Astrocyte of the cerebellum (primary cell): ENCODE measurements at regions not wholly inside any gene's neighbourhood (a gene's known extent, or its start where the extent isn't known, plus 50 kb on each side); places are given as distances from the start of the nearest gene placed in this dataset.

ENCODE experiments used
- DNase-seq: peaks from one replicate; pipeline ENCODE4 v3.0.0-alpha.2; 2011; ENCODE audit warnings: low read depth
- H3K4me3 ChIP-seq: 2 replicates; pipeline ENCODE4 v1.5.1; 2011; ENCODE audit warnings: mild to moderate bottlenecking, low read depth, low read length, moderate library complexity
- CTCF ChIP-seq: IDR thresholded peaks from 2 replicates; pipeline ENCODE4 v1.5.1; 2012; ENCODE audit warnings: low read length, low read depth, moderate library complexity, mild to moderate bottlenecking; ENCODE audit errors: missing control alignments
- in situ Hi-C: cut with HindIII; loops from 2 replicates; pipeline ENCODE4 v1.10.0; 2017; ENCODE audit warnings: low sequenced_read_pairs

DNA sequence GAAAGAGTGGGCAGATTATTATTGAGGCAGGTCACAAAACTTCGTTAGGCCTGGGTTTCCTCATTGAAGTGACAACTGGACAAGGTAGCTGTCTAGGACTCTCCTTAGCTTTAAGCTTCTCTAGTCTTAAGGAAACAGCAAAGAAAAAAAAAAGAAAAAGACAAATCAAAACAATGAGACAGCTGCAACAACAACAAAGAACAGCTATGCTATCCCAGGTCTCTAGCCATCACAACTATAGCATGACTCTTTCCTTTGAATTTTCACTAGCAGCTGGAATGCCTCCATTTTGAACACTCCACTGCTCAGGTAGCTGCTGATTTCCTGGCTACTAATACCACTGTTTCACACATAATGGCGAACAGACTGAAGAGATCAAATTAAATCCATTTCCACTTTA is 302.4 kb upstream of the SORL1-AS1 start:
- no peak for DNase-seq
- in situ Hi-C loops = no loop called here
- no peak for TF ChIP-seq CTCF
- no peak overlapping the region for H3K4me3 ChIP-seq

- TF ChIP-seq CTCF = no peak
- no peak for DNase-seq
- no peak overlapping the region for H3K4me3 ChIP-seq
- in situ Hi-C loops = no loop called here
These were observed 301.8 kb upstream of the SORL1-AS1 start for GRCh38 chr11:121754598-121754997.

DNA sequence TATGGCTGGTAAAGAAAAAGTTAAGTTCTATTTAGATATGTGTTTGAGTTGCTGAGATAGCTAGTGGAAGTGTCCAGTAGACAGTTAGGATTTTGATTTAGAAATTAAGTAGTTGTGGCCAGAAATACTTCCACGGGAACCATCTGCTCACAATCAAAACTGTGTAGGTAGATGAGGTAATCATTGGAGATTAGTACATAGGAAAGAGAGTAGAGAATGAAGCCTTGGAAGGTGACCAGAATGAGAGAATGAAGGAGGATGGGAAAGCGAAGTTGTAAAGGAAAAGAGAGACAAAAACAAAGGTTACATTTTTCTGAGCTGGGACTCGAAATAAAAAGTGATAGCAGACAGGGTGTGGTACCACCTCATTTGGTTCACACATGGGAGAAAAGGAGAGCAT is 296.9 kb upstream of the SORL1-AS1 start:
- H3K4me3 ChIP-seq = no peak overlapping the region
- in situ Hi-C loops = no loop called here
- no peak for DNase-seq
- TF ChIP-seq CTCF = no peak

GRCh38 chr11:121748068-121748467 is 295.3 kb upstream of the SORL1-AS1 start:
- in situ Hi-C loops = no loop called here
- H3K4me3 ChIP-seq = no peak overlapping the region
- no peak for TF ChIP-seq CTCF
- no peak for DNase-seq

DNA sequence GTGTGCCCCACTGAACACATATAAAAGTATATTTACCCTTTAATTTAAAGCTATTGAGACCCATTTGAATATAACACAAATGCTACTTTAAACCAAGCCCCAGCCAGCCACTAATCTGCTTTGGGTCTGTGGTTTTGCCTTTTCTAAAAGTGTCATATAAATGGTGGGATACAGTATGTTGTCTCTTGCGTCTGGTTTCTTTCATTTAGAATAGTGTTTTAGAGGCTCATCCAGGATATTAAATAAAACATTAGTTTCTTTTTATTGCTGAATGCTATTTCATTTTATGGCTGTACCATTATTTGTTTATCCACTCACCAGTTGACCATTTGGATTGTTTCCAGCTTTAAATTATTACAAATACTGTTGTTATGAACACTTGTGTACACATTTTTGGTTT is 290.5 kb upstream of the SORL1-AS1 start:
- in situ Hi-C loops = no loop called here
- H3K4me3 ChIP-seq = no peak overlapping the region
- no peak for DNase-seq
- no peak for TF ChIP-seq CTCF

- DNase-seq = no peak
- no peak for TF ChIP-seq CTCF
- in situ Hi-C loops = no loop called here
- no peak overlapping the region for H3K4me3 ChIP-seq
These were observed 289.1 kb upstream of the SORL1-AS1 start for GRCh38 chr11:121741761-121742361.
